ENCODE measurements at regions not wholly inside any gene's neighbourhood (a gene's known extent, or its start where the extent isn't known, plus 50 kb on each side); places are given as distances from the start of the nearest gene placed in this dataset.

DNA sequence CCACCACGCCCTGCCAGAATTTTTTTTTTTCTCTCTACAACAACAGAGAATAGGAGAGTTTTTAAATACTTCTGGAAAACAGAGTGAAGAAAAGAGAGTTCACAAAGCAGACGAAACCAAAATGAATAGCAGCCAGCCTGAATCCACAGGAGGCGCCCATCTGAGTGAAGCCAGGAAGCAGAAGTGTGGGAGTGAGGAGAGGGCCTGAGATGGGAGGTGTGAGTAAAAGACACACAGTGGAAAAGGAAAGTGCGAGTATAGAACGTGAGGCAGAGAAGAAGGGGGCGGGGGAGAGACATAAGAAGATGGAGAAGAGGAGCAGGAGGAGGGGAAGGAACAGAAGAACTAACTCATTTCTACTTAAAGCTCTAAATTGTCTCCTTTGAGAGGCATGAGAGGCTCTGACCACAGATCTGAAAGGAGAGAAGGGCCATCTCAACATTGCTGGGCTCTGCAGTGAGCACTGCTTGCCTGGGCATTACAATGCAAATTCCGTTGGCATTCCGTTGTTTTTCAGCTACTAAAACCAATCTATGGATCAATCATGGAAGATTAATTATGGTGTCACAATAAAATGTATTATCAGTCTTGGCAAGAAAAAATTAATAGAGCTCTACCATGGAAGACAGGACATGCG is 140.1 kb upstream of the CPSF6 start:
- Histone ChIP-seq H3K4me2 (ENCODE audit: low read length) (no peak overlapping the region), H4K20me1 (ENCODE audit: insufficient read depth) (no peaks in the 10 kb centered on the region), H3K79me2 (replicated peaks; ENCODE audit: insufficient read depth, low read length) (no peaks in the 10 kb centered on the region), H3K9me3 (ENCODE audit: low read length) (no peaks in the 10 kb centered on the region), H3K36me3 (ENCODE audit: insufficient read depth, low read length) (no peaks in the 10 kb centered on the region), H3F3A (ENCODE audit: insufficient read depth, low read length, poor library complexity, severe bottlenecking) (no peaks in the 10 kb centered on the region), H3K4me3 (ENCODE audit: low read length) (no peak overlapping the region), H3K9me2 (ENCODE audit: insufficient read depth, low read length) (no peaks in the 10 kb centered on the region), H2AFZ (ENCODE audit: low read depth, low read length) (no peak overlapping the region), H3K9ac (ENCODE audit: low read length) (no peak overlapping the region), H3K27ac (ENCODE audit: low read length) (no peak overlapping the region), H3K27me3 (ENCODE audit: insufficient read depth, low read depth, low read length) (no peaks in the 10 kb centered on the region)
- TF ChIP-seq SMC3 (conservative IDR thresholded peaks at IDR 0.05; ENCODE audit: poor library complexity) (no peak), TAF1 (IDR thresholded peaks at IDR 0.05; ENCODE audit: low read depth) (no peak), POLR2AphosphoS5 (IDR thresholded peaks at IDR 0.05) (no peak), MXI1 (conservative IDR thresholded peaks at IDR 0.05; ENCODE audit: poor library complexity, severe bottlenecking) (no peak), RAD21 (conservative IDR thresholded peaks at IDR 0.05) (no peak)
- TF ChIP-seq, protein P1, sequence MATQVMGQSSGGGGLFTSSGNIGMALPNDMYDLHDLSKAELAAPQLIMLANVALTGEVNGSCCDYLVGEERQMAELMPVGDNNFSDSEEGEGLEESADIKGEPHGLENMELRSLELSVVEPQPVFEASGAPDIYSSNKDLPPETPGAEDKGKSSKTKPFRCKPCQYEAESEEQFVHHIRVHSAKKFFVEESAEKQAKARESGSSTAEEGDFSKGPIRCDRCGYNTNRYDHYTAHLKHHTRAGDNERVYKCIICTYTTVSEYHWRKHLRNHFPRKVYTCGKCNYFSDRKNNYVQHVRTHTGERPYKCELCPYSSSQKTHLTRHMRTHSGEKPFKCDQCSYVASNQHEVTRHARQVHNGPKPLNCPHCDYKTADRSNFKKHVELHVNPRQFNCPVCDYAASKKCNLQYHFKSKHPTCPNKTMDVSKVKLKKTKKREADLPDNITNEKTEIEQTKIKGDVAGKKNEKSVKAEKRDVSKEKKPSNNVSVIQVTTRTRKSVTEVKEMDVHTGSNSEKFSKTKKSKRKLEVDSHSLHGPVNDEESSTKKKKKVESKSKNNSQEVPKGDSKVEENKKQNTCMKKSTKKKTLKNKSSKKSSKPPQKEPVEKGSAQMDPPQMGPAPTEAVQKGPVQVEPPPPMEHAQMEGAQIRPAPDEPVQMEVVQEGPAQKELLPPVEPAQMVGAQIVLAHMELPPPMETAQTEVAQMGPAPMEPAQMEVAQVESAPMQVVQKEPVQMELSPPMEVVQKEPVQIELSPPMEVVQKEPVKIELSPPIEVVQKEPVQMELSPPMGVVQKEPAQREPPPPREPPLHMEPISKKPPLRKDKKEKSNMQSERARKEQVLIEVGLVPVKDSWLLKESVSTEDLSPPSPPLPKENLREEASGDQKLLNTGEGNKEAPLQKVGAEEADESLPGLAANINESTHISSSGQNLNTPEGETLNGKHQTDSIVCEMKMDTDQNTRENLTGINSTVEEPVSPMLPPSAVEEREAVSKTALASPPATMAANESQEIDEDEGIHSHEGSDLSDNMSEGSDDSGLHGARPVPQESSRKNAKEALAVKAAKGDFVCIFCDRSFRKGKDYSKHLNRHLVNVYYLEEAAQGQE (IDR thresholded peaks at IDR 0.05; ENCODE audit: borderline replicate concordance) = no peak

DNA sequence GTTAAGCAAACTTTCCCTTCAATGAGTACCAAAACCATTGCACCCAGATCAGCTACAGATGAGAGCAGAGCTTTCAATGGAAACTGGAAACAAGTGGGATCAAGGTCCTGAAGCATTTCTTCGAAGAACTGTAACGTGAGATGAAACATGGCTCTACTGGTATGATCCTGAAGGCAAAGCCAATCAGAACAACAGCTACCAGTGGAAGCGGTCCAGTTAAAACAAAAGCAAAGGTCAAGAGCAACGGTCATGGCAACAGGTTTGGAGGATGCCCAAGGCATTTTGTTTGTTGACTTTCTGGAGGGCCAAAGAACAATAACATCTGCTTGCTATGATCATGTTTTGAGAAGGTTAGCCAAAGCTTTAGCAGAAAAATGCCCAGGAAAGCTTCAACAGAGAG is 137.9 kb upstream of the CPSF6 start:
- Histone ChIP-seq H3K4me2 (ENCODE audit: low read length) (no peak overlapping the region), H3K27ac (ENCODE audit: low read length) (no peak overlapping the region), H3K9me3 (ENCODE audit: low read length) (no peaks in the 10 kb centered on the region), H3K4me3 (ENCODE audit: low read length) (no peak overlapping the region), H3K79me2 (replicated peaks; ENCODE audit: insufficient read depth, low read length) (no peaks in the 10 kb centered on the region), H4K20me1 (ENCODE audit: insufficient read depth) (no peaks in the 10 kb centered on the region), H3K9ac (ENCODE audit: low read length) (no peak overlapping the region), H3K9me2 (ENCODE audit: insufficient read depth, low read length) (no peaks in the 10 kb centered on the region), H3K36me3 (ENCODE audit: insufficient read depth, low read length) (no peaks in the 10 kb centered on the region), H3K27me3 (ENCODE audit: insufficient read depth, low read depth, low read length) (no peaks in the 10 kb centered on the region), H2AFZ (ENCODE audit: low read depth, low read length) (no peak overlapping the region), H3F3A (ENCODE audit: insufficient read depth, low read length, poor library complexity, severe bottlenecking) (no peaks in the 10 kb centered on the region)
- TF ChIP-seq TAF1 (IDR thresholded peaks at IDR 0.05; ENCODE audit: low read depth) (no peak), POLR2AphosphoS5 (IDR thresholded peaks at IDR 0.05) (no peak), EZH2 (IDR thresholded peaks at IDR 0.05; ENCODE audit: borderline replicate concordance, insufficient read depth, low read length, poor library complexity, severe bottlenecking) (no peak), EP300 (conservative IDR thresholded peaks at IDR 0.05; ENCODE audit: poor library complexity, severe bottlenecking) (no peak), MXI1 (conservative IDR thresholded peaks at IDR 0.05; ENCODE audit: poor library complexity, severe bottlenecking) (no peak), SMC3 (conservative IDR thresholded peaks at IDR 0.05; ENCODE audit: poor library complexity) (no peak), RAD21 (conservative IDR thresholded peaks at IDR 0.05) (no peak)
- TF ChIP-seq, protein P2, sequence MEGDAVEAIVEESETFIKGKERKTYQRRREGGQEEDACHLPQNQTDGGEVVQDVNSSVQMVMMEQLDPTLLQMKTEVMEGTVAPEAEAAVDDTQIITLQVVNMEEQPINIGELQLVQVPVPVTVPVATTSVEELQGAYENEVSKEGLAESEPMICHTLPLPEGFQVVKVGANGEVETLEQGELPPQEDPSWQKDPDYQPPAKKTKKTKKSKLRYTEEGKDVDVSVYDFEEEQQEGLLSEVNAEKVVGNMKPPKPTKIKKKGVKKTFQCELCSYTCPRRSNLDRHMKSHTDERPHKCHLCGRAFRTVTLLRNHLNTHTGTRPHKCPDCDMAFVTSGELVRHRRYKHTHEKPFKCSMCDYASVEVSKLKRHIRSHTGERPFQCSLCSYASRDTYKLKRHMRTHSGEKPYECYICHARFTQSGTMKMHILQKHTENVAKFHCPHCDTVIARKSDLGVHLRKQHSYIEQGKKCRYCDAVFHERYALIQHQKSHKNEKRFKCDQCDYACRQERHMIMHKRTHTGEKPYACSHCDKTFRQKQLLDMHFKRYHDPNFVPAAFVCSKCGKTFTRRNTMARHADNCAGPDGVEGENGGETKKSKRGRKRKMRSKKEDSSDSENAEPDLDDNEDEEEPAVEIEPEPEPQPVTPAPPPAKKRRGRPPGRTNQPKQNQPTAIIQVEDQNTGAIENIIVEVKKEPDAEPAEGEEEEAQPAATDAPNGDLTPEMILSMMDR (IDR thresholded peaks at IDR 0.05; ENCODE audit: poor library complexity, severe bottlenecking) = no peak
- TF ChIP-seq, protein P1 (IDR thresholded peaks at IDR 0.05; ENCODE audit: borderline replicate concordance) = no peak

Data from neural cell (in vitro differentiated cells).